Neuronal stem cell (in vitro differentiated cells): ENCODE measurements at regions not wholly inside any gene's neighbourhood (a gene's known extent, or its start where the extent isn't known, plus 50 kb on each side); places are given as distances from the start of the nearest gene placed in this dataset.

Experiments used
- DNase-seq: peaks from one replicate; pipeline ENCODE4 v3.0.0-alpha.2; 2013; ENCODE audit warnings: low spot score
- H2AFZ ChIP-seq: one replicate; pipeline ENCODE4 v1.6.1; 2013; ENCODE audit warnings: mild to moderate bottlenecking, low read length, inconsistent platforms
- H2AK5ac ChIP-seq: 2 replicates; pipeline ENCODE4 v1.6.1; 2013; ENCODE audit warnings: low read depth, mild to moderate bottlenecking, inconsistent platforms, low read length, moderate library complexity, mixed read lengths
- H2BK120ac ChIP-seq: 2 replicates; pipeline ENCODE4 v1.6.1; 2013; ENCODE audit warnings: low read depth, mild to moderate bottlenecking, inconsistent platforms, low read length, moderate library complexity, mixed read lengths
- H2BK12ac ChIP-seq: one replicate; pipeline ENCODE4 v1.6.1; 2013; ENCODE audit warnings: low read length, inconsistent platforms
- H2BK15ac ChIP-seq: 2 replicates; pipeline ENCODE4 v1.6.1; 2013; ENCODE audit warnings: mild to moderate bottlenecking, low read length, inconsistent platforms, mixed read lengths
- H2BK5ac ChIP-seq: one replicate; pipeline ENCODE4 v1.6.1; 2013; ENCODE audit warnings: inconsistent platforms, mild to moderate bottlenecking, low read length, moderate library complexity
- H3K14ac ChIP-seq: one replicate; pipeline ENCODE4 v1.6.1; 2013; ENCODE audit warnings: low read length, inconsistent platforms
- H3K18ac ChIP-seq: 2 replicates; pipeline ENCODE4 v1.6.1; 2013; ENCODE audit warnings: low read length, inconsistent platforms
- H3K23ac ChIP-seq: 2 replicates; pipeline ENCODE4 v1.6.1; 2013; ENCODE audit warnings: low read depth, mild to moderate bottlenecking, mixed read lengths, low read length, inconsistent platforms; ENCODE audit not compliant: poor library complexity
- H3K27ac ChIP-seq: replicated peaks from 3 replicates; pipeline ENCODE4 v1.5.1; 2013; ENCODE audit warnings: low read length, inconsistent platforms
- H3K27me3 ChIP-seq, 3 experiments: 2 replicates each; pipeline ENCODE4 v1.6.1; 2013; ENCODE audit warnings: low read length in 3 of 3, mild to moderate bottlenecking in 2 of 3, inconsistent platforms in 1 of 3, low read depth in 1 of 3, mixed read lengths in 1 of 3, moderate library complexity in 1 of 3; ENCODE audit not compliant: control insufficient read depth in 3 of 3, insufficient read depth in 3 of 3
- H3K36me3 ChIP-seq, 2 donors: replicated peaks in 1 of 2; 2 replicates each; pipeline ENCODE4 v1.6.1; 2013; ENCODE audit warnings: low read length in 2 of 2; ENCODE audit not compliant: control insufficient read depth in 2 of 2, insufficient read depth in 2 of 2
- H3K4ac ChIP-seq: 2 replicates; pipeline ENCODE4 v1.6.1; 2013; ENCODE audit warnings: inconsistent platforms, mild to moderate bottlenecking, low read length, moderate library complexity
- H3K4me1 ChIP-seq, 2 donors: 1 replicate in 1 of 2; 2 replicates in 1 of 2; pipeline ENCODE4 v1.6.1; 2013; ENCODE audit warnings: low read length in 2 of 2, low read depth in 1 of 2; ENCODE audit not compliant: control insufficient read depth in 2 of 2, insufficient read depth in 1 of 2
- H3K4me2 ChIP-seq: one replicate; pipeline ENCODE4 v1.6.1; 2013; ENCODE audit warnings: mild to moderate bottlenecking, low read length, inconsistent platforms; ENCODE audit not compliant: insufficient read depth, poor library complexity, severe bottlenecking
- H3K4me3 ChIP-seq, 2 donors: 2 replicates each; pipeline ENCODE4 v1.5.1; 2013; ENCODE audit warnings: low read length in 2 of 2, mild to moderate bottlenecking in 2 of 2, inconsistent platforms in 1 of 2, moderate library complexity in 1 of 2
- H3K79me1 ChIP-seq: one replicate; pipeline ENCODE4 v1.6.1; 2013; ENCODE audit warnings: low read depth, mild to moderate bottlenecking, inconsistent platforms, low read length, moderate library complexity
- H3K9ac ChIP-seq: one replicate; pipeline ENCODE4 v1.6.1; 2013; ENCODE audit warnings: mild to moderate bottlenecking, low read depth, low read length, inconsistent platforms; ENCODE audit not compliant: poor library complexity
- H3K9me3 ChIP-seq, 2 donors: replicated peaks in 1 of 2; 2 replicates each; pipeline versions ENCODE3 to v1.6.1; 2013; ENCODE audit warnings: low read length in 2 of 2, mild to moderate bottlenecking in 2 of 2, inconsistent platforms in 1 of 2, low read depth in 1 of 2, mixed read lengths in 1 of 2, moderate library complexity in 1 of 2; ENCODE audit not compliant: control insufficient read depth in 2 of 2, insufficient read depth in 1 of 2
- H4K8ac ChIP-seq: one replicate; pipeline ENCODE4 v1.6.1; 2013; ENCODE audit warnings: low read depth, mild to moderate bottlenecking, inconsistent platforms, low read length, moderate library complexity
- H4K91ac ChIP-seq: one replicate; pipeline ENCODE4 v1.6.1; 2013; ENCODE audit warnings: low read length, low read depth, mild to moderate bottlenecking, inconsistent platforms; ENCODE audit not compliant: poor library complexity
- WGBS, 2 donors: extraction: QIAGEN DNeasy Blood & Tissue Kit; methylation state at CpG; one replicate each; pipeline ENCODE4 v1.1.7; 2013; ENCODE audit warnings: missing lambda C conversion rate in 2 of 2, mixed read lengths in 1 of 2; ENCODE audit not compliant: insufficient read length in 2 of 2, insufficient replicate concordance in 1 of 2; ENCODE audit errors: extremely low coverage in 2 of 2; 5-methylcytosine and 5-hydroxymethylcytosine counted together

GRCh38 chr13:70253834-70254233 is 145.6 kb upstream of the KLHL1 start:
- H3K4me2 ChIP-seq, result no peak overlapping the region
- H3K14ac ChIP-seq, result no peak overlapping the region
- H3K4ac ChIP-seq, result no peak overlapping the region
- no peak overlapping the region for H2AK5ac ChIP-seq
- H3K36me3 ChIP-seq, result no peaks in the 10 kb centered on the region
- no peak overlapping the region for H4K91ac ChIP-seq
- no peak overlapping the region for H3K18ac ChIP-seq
- no peak overlapping the region for H4K8ac ChIP-seq
- no peak overlapping the region for H3K27ac ChIP-seq
- H2BK120ac ChIP-seq, result no peak overlapping the region
- no peak overlapping the region for H3K23ac ChIP-seq
- no peak overlapping the region for H3K4me3 ChIP-seq
- no peaks in the 10 kb centered on the region for H3K27me3 ChIP-seq
- no peak overlapping the region for H2BK15ac ChIP-seq
- H3K79me1 ChIP-seq, result no peaks in the 10 kb centered on the region
- DNase-seq, result no peak
- no peak overlapping the region for H3K9ac ChIP-seq
- H2BK5ac ChIP-seq, result no peak overlapping the region
- H3K9me3 ChIP-seq, result peaks cover 0 to 6% of the 10 kb centered on the region in 2 donors
- WGBS, 2 donors, result no CpG with 5 or more reads among the region's 1 CpG
- H2AFZ ChIP-seq, result no peak overlapping the region
- no peak overlapping the region for H2BK12ac ChIP-seq
- H3K4me1 ChIP-seq, result peaks cover 0 to 6% of the 10 kb centered on the region in 2 donors

DNA sequence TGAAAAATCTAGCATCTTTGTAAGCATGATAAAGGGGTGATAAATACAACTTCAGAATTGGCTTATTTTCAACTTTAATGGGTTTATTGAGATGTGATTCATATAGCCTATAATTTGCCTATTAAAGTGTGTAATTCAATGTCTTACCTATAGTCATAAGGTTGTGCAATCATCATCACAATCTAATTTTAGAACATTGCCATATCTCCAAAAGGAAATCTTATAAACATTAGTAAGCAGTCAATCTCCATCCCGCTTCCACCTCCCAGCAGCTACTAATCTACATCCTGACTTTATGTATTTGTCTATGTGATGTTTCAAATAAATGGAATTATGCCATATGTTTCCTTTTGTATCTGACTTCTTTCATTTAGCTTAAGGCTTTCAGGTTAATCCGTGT is 145.2 kb upstream of the KLHL1 start:
- Histone ChIP-seq H3K9ac (no peak overlapping the region), H2BK120ac (no peak overlapping the region), H3K27me3 (no peaks in the 10 kb centered on the region), H3K4me1 (peaks cover 0 to 6% of the 10 kb centered on the region in 2 donors), H4K8ac (no peak overlapping the region), H3K18ac (no peak overlapping the region), H2BK15ac (no peak overlapping the region), H3K27ac (no peak overlapping the region), H3K9me3 (peaks cover 0 to 6% of the 10 kb centered on the region in 2 donors), H2AK5ac (no peak overlapping the region), H2BK5ac (no peak overlapping the region), H3K36me3 (no peaks in the 10 kb centered on the region), H2AFZ (no peak overlapping the region), H3K4me2 (no peak overlapping the region), H2BK12ac (no peak overlapping the region), H4K91ac (no peak overlapping the region), H3K79me1 (no peaks in the 10 kb centered on the region), H3K4me3 (no peak overlapping the region), H3K4ac (no peak overlapping the region), H3K14ac (no peak overlapping the region), H3K23ac (no peak overlapping the region)
- no peak for DNase-seq
- WGBS, 2 donors, result no CpG with 5 or more reads among the region's 2 CpGs

DNA sequence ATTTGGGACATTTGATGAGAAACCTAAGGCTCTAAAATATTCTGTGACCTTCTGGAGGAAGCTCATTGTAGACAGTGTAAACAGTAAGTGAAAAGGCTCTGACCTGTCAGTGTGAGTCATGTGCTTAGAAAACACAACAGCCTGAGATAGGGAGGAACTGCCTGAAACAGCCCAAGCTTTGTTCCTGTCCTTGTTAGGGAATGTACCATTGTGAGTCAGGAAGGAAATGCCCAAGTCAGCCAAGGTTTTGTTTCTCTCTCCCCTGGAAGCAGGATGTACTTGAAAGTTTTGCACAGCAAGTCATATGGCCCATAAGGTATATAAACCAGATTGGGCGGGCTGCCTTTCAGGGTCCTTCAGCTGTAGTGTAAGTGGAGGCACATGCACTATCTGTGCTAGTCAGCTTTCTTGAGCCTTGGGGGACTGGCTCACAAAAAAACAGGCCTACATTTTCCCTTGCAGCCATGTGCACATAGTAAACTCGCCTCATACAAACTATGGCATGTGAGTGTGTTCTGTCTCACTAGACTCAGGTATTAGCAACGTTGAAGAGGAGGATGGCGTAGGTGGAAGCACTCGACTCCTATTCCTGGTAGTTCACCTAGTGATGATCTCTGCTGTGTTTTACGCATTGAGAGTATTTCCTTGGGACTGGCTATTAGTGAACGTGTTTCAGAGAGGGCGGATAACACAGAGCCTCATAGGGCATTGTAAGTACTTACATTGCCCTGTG is 141.2 kb upstream of the KLHL1 start:
- no peak overlapping the region for H2AK5ac ChIP-seq
- H3K9me3 ChIP-seq, result peaks cover 0 to 6% of the 10 kb centered on the region in 2 donors
- H3K18ac ChIP-seq, result no peak overlapping the region
- peak overlapping the region; percentile 36 for H2AFZ ChIP-seq
- H3K4ac ChIP-seq, result no peak overlapping the region
- no peak overlapping the region for H2BK12ac ChIP-seq
- H3K27me3 ChIP-seq, result no peaks in the 10 kb centered on the region
- no peak overlapping the region for H4K91ac ChIP-seq
- H3K4me2 ChIP-seq, result no peak overlapping the region
- H3K14ac ChIP-seq, result no peak overlapping the region
- no peak overlapping the region for H3K23ac ChIP-seq
- no peak overlapping the region for H2BK120ac ChIP-seq
- WGBS, 2 donors, result no CpG with 5 or more reads among the region's 8 CpGs
- no peak overlapping the region for H2BK15ac ChIP-seq
- no peak overlapping the region for H3K4me3 ChIP-seq
- H4K8ac ChIP-seq, result no peak overlapping the region
- H3K27ac ChIP-seq, result no peak overlapping the region
- no peak overlapping the region for H2BK5ac ChIP-seq
- no peaks in the 10 kb centered on the region for H3K79me1 ChIP-seq
- DNase-seq, result peak; percentile 21
- H3K9ac ChIP-seq, result no peak overlapping the region
- no peaks in the 10 kb centered on the region for H3K36me3 ChIP-seq
- peaks cover 2 to 6% of the 10 kb centered on the region in 2 donors for H3K4me1 ChIP-seq

DNA sequence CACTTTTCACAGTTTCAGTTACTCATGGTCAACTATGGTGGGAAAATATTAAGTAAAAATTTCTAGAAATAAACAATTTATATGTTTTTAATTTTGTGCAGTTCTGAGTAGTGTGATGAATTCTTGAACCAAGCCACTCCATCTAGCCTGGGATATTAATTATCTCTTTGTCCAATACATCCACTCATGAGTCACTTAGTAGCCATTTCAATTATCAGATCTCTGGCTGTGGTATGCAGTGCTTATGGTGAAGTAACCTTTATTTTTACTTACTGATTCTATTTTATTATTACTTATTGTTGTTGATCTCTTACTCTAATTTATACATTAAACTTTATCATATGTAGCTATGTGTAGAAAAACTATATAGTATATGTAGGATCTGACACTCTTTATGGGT is 128.9 kb upstream of the KLHL1 start:
- no peaks in the 10 kb centered on the region for H3K79me1 ChIP-seq
- no peak overlapping the region for H4K91ac ChIP-seq
- H3K36me3 ChIP-seq, result no peaks in the 10 kb centered on the region
- no peak overlapping the region for H4K8ac ChIP-seq
- H3K27me3 ChIP-seq, result no peaks in the 10 kb centered on the region
- H3K4me1 ChIP-seq, result peaks cover 0 to 8% of the 10 kb centered on the region in 2 donors
- H3K23ac ChIP-seq, result no peak overlapping the region
- no peak overlapping the region for H2AK5ac ChIP-seq
- H2BK120ac ChIP-seq, result no peak overlapping the region
- H3K4ac ChIP-seq, result no peak overlapping the region
- no peak overlapping the region for H3K27ac ChIP-seq
- H3K4me3 ChIP-seq, result no peak overlapping the region
- no peak overlapping the region for H2AFZ ChIP-seq
- peaks cover 0 to 15% of the 10 kb centered on the region in 2 donors for H3K9me3 ChIP-seq
- H2BK15ac ChIP-seq, result no peak overlapping the region
- no peak overlapping the region for H3K14ac ChIP-seq
- H3K9ac ChIP-seq, result no peak overlapping the region
- no peak overlapping the region for H3K18ac ChIP-seq
- no peak overlapping the region for H2BK5ac ChIP-seq
- H3K4me2 ChIP-seq, result no peak overlapping the region
- no peak for DNase-seq
- H2BK12ac ChIP-seq, result no peak overlapping the region
